ENCODE measurements at regions not wholly inside any gene's neighbourhood (a gene's known extent, or its start where the extent isn't known, plus 50 kb on each side); places are given as distances from the start of the nearest gene placed in this dataset.

- TF ChIP-seq SIN3A (IDR thresholded peaks at IDR 0.05; ENCODE audit: borderline replicate concordance, insufficient read depth, low read length) (no peak), POLR2AphosphoS5 (IDR thresholded peaks at IDR 0.05; ENCODE audit: low read depth, low read length) (no peak)
Observed at GRCh38 chr14:95388699-95389098, 69.0 kb upstream of the CLMN start.
